Stomach (tissue), 8 donors: ENCODE measurements at regions not wholly inside any gene's neighbourhood (a gene's known extent, or its start where the extent isn't known, plus 50 kb on each side); places are given as distances from the start of the nearest gene placed in this dataset.

Experiments
- DNase-seq, 2 donors: peaks; one replicate each; pipeline versions ENCODE4 v3.0.0 to v3.0.0-alpha.2; 2013 to 2019
- H3K27ac ChIP-seq, 5 donors: fragments of 200-600 bp in 4 of 5; sonication (generic) in 4 of 5; one replicate each; pipeline ENCODE4 v1.5.1; 2013 to 2019; ENCODE audit warnings: mild to moderate bottlenecking in 1 of 5, moderate library complexity in 1 of 5
- H3K27me3 ChIP-seq, 3 donors: fragments of 200-600 bp; sonication (generic); one replicate each; pipeline ENCODE4 v1.5.1; 2017 to 2019; ENCODE audit warnings: mixed run types in 1 of 3
- H3K36me3 ChIP-seq, 4 donors: fragments of 200-600 bp; sonication (generic); 1 replicate in 3 of 4; 2 replicates in 1 of 4; pipeline ENCODE4 v1.5.1; 2016 to 2019
- H3K4me1 ChIP-seq, 4 donors: fragments of 200-600 bp; sonication (generic); one replicate each; pipeline ENCODE4 v1.5.1; 2016 to 2019
- H3K4me3 ChIP-seq, 4 donors: fragments of 200-600 bp; sonication (generic) in 3 of 4; one replicate each; pipeline ENCODE4 v1.5.1; 2016 to 2019; ENCODE audit warnings: mild to moderate bottlenecking in 1 of 4
- H3K9me3 ChIP-seq, 4 donors: fragments of 200-600 bp; sonication (generic); one replicate each; pipeline ENCODE4 v1.5.1; 2016 to 2019
- EP300 ChIP-seq: sonication (generic); formaldehyde crosslinking; IDR thresholded peaks from one replicate; pipeline ENCODE4 v1.6.1; 2017; ENCODE audit warnings: antibody characterized with exemption
- POLR2A ChIP-seq, 4 donors: fragments of 450-650 bp; IDR thresholded peaks; one replicate each; pipeline ENCODE4 v1.6.1; 2016; ENCODE audit warnings: antibody characterized with exemption in 4 of 4, control low read depth in 2 of 4, mild to moderate bottlenecking in 1 of 4, moderate library complexity in 1 of 4
- POLR2AphosphoS5 ChIP-seq, 3 donors: sonication (generic); formaldehyde crosslinking; IDR thresholded peaks; one replicate each; pipeline ENCODE4 v1.6.1; 2016; ENCODE audit warnings: antibody characterized with exemption in 3 of 3
- WGBS, 5 donors: extraction: QIAGEN DNeasy Blood & Tissue Kit in 3 of 5; methylation state at CpG; one replicate each; pipeline versions ENCODE4 v1.1.5 to v1.1.7; 2013 to 2018; 5-methylcytosine and 5-hydroxymethylcytosine counted together
- intact Hi-C: fragments of 100-400 bp; cut with DNase I; formaldehyde crosslinking; loops from one replicate; pipeline ENCODE4 v1.15.1; 2023; ENCODE audit warnings: low total_unique reads
- TF ChIP-seq, protein P1 (sequence below), 7 experiments: fragments of 450-650 bp in 4 of 7; fragments of 200-600 bp in 3 of 7; sonication (generic) in 3 of 7; IDR thresholded peaks; one replicate each; pipeline ENCODE4 v1.5.1; 2016 to 2019; ENCODE audit warnings: antibody characterized with exemption in 7 of 7, control low read depth in 2 of 7, mild to moderate bottlenecking in 1 of 7
- donor health status: healthy with polysubstance abuse.
- donor health status: Bipolar disorder and iron deficiency.
- donor health status: healthy.

GRCh38 chr1:113291777-113292602, 98.3 kb upstream of the MAGI3 start:
- intact Hi-C loops: no loop called here
- TF ChIP-seq POLR2AphosphoS5 (IDR thresholded peaks at IDR 0.05) (no peak), POLR2A (IDR thresholded peaks at IDR 0.05) (no peak), EP300 (no peak)
- TF ChIP-seq, protein P1, sequence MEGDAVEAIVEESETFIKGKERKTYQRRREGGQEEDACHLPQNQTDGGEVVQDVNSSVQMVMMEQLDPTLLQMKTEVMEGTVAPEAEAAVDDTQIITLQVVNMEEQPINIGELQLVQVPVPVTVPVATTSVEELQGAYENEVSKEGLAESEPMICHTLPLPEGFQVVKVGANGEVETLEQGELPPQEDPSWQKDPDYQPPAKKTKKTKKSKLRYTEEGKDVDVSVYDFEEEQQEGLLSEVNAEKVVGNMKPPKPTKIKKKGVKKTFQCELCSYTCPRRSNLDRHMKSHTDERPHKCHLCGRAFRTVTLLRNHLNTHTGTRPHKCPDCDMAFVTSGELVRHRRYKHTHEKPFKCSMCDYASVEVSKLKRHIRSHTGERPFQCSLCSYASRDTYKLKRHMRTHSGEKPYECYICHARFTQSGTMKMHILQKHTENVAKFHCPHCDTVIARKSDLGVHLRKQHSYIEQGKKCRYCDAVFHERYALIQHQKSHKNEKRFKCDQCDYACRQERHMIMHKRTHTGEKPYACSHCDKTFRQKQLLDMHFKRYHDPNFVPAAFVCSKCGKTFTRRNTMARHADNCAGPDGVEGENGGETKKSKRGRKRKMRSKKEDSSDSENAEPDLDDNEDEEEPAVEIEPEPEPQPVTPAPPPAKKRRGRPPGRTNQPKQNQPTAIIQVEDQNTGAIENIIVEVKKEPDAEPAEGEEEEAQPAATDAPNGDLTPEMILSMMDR (IDR thresholded peaks at IDR 0.05): no peak
- no peak overlapping the region for H3K27ac ChIP-seq
- DNase-seq: no peak
- H3K9me3 ChIP-seq: no peaks in the 10 kb centered on the region
- no peaks in the 10 kb centered on the region for H3K4me1 ChIP-seq
- 80 to 86% (median 83%) methylated on average over 9 of the region's 9 CpGs for WGBS, 5 donors
- no peaks in the 10 kb centered on the region for H3K36me3 ChIP-seq
- no peak overlapping the region for H3K4me3 ChIP-seq
- H3K27me3 ChIP-seq: no peaks in the 10 kb centered on the region

GRCh38 chr1:113292603-113293255, 97.6 kb upstream of the MAGI3 start:
- TF ChIP-seq EP300 (no peak), POLR2A (IDR thresholded peaks at IDR 0.05) (no peak), POLR2AphosphoS5 (IDR thresholded peaks at IDR 0.05) (no peak)
- TF ChIP-seq, protein P1 (IDR thresholded peaks at IDR 0.05): no peak
- no peak overlapping the region for H3K4me3 ChIP-seq
- no peaks in the 10 kb centered on the region for H3K36me3 ChIP-seq
- no peak for DNase-seq
- WGBS, 5 donors: 77 to 86% (median 81%) methylated on average over 2 of the region's 2 CpGs
- intact Hi-C loops: no loop called here
- H3K4me1 ChIP-seq: no peaks in the 10 kb centered on the region
- H3K27me3 ChIP-seq: no peaks in the 10 kb centered on the region
- H3K9me3 ChIP-seq: no peaks in the 10 kb centered on the region
- H3K27ac ChIP-seq: no peak overlapping the region

DNA sequence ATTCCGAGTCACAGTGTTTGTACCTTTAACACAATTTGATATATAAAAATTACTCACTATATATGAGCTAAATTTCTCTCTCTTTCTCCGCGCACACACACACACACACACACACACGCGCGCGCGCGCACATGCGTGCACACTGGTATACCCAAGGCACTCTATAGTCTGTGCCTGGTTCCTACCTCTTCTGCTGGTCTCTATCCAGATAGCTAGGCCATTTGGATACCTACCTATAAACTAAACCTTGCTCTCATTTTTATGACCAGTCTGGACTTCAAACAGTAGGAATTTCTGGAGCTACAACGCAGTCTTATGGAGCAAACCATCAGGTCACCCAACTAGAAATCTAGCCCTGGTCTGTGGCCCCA, 97.1 kb upstream of the MAGI3 start:
- intact Hi-C loops: no loop called here
- Histone ChIP-seq H3K9me3 (no peaks in the 10 kb centered on the region), H3K27me3 (no peaks in the 10 kb centered on the region), H3K4me3 (no peak overlapping the region), H3K36me3 (no peaks in the 10 kb centered on the region), H3K27ac (no peak overlapping the region), H3K4me1 (no peaks in the 10 kb centered on the region)
- no peak for DNase-seq
- TF ChIP-seq EP300 (no peak), POLR2AphosphoS5 (IDR thresholded peaks at IDR 0.05) (no peak), POLR2A (IDR thresholded peaks at IDR 0.05) (no peak)
- TF ChIP-seq, protein P1 (IDR thresholded peaks at IDR 0.05): no peak
- 85 to 98% (median 86%) methylated on average over 11 of the region's 11 CpGs for WGBS, 5 donors

GRCh38 chr1:113297749-113298148, 92.6 kb upstream of the MAGI3 start:
- TF ChIP-seq EP300 (no peak), POLR2AphosphoS5 (IDR thresholded peaks at IDR 0.05) (no peak), POLR2A (IDR thresholded peaks at IDR 0.05) (no peak)
- TF ChIP-seq, protein P1 (IDR thresholded peaks at IDR 0.05): no peak
- Histone ChIP-seq H3K9me3 (no peaks in the 10 kb centered on the region), H3K4me3 (no peak overlapping the region), H3K36me3 (no peaks in the 10 kb centered on the region), H3K4me1 (no peaks in the 10 kb centered on the region), H3K27ac (no peak overlapping the region), H3K27me3 (no peaks in the 10 kb centered on the region)
- no peak for DNase-seq
- intact Hi-C loops: no loop called here
- WGBS, 5 donors: 91 to 95% (median 94%) methylated on average over 1 of the region's 1 CpG
